Activated CD4-positive, CD25-positive, alpha-beta regulatory T cell (primary cell): ENCODE measurements at regions not wholly inside any gene's neighbourhood (a gene's known extent, or its start where the extent isn't known, plus 50 kb on each side); places are given as distances from the start of the nearest gene placed in this dataset.
"Not testable (repeated sequence)": the region's sequence is repeated elsewhere in the genome, so short reads cannot be mapped to it uniquely, and the experiment has no call there.

Experiments used
- DNase-seq, 4 experiments: peaks; one replicate each; lab custom pipeline; 2025; lab: John Stamatoyannopoulos, UW

DNA sequence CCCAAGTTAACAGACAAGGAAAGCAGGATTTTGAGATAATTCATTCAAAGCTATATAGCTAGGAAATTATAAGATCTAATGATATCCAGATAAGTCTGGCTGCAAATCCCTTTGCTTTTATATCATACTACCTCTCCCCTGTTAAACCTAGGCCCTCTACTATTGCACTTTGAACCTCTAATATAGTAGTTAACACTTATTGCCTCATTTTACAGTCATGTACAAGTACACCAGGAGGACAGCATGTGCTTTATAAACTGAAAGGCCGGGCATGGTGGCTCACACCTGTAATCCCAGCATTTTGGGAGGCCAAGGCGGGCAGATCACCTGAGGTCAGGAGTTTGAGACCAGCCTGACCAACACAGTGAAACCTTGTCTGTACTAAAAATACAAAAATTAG is 234.4 kb upstream of the EDNRA start:
- DNase-seq: not testable (repeated sequence)

DNA sequence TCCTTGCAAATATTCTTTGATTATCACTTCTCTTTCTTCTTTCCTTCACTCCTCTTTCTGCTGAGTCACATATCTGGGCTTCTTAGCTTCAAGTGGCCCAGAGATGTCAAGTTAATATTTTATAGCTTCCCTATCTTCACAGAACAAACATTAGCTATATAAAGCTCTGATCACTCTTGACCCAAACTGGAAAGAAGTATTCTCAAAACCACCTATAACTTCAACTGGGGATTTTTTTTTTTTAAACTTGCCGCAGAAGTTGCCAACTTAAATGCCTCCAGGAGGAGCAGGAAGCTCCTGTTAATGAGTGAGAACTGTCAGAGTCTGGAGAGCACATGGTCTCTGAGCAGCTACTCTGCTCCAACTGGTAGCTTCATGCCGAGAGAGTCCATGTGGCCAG is 233.3 kb upstream of the EDNRA start:
- DNase-seq: no peak

DNA sequence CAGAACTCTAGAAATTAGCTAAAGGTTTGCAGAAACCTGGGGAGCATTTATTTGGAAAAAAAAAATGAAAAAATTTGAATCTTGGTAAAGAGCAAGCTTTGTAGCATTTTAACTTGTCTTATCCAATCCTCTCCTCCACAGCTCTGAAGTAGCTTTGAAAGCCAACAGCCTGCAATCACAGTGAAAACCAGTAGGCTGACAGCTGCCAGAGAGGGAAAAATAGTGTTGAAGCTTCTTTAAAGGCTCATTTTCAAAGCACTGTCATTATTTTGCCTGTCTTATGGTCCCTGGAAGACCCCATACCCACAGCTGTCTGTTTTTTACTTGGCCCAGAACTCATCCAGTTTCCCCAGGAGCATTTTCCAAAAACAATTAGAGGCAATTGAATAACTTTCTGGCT is 230.8 kb upstream of the EDNRA start:
- no peak for DNase-seq

DNA sequence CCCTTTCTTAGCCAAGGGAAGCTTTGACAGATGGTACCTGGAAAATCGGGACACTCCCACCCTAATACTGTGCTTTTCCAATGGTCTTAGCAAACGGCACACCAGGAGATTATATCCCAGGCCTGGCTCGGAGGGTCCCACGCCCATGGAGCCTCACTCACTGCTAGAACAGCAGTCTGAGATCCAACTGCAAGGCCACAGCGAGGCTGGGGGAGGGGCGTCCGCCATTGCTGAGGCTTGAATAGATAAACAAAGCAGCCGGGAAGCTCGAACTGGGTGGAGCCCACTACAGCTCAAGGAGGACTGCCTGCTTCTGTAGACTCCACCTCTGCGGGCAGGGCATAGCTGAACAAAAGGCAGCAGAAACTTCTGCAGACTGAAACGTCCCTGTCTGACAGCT is 225.6 kb upstream of the EDNRA start:
- DNase-seq: not testable (repeated sequence)

DNA sequence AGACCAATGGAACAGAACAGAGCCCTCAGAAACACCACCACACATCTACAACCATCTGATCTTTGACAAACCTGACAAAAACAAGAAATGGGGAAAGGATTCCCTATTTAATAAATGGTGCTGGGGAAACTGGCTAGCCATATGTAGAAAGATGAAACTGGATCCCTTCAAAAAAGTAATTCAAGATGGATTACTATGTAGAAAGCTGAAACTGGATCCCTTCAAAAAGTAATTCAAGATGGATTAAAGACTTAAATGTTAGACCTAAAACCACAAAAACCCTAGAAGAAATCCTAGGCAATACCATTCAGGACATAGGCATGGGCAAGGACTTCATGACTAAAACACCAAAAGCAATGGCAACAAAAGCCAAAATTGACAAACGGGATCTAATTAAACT is 221.6 kb upstream of the EDNRA start:
- DNase-seq: not testable (repeated sequence)

DNA sequence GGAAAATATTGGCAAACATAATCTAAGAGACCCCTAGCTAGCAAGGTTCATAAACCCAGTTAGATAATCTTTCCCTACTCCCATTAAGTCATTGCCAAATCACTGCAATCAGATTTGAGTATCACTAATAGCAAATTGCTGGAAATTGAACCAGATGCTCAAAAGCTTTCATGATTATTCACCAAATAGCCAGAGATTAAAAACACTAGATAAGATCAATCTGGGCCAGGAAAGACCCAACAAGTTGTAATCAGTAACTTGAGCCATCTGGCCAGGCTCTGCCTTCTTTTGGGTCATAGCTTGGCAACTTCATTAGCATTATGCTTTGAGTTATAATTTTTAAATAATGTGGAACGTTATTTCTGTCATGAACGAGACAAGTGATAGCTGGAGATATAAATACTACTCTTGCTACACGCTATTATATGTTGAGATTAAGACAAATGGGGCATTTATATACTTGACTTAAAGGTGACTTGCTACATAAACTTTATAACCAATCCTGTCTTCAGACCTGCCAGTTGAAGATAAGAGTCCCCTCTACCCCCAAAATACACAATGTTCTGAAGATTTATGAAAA is 196.6 kb upstream of the EDNRA start:
- DNase-seq: no peak

DNA sequence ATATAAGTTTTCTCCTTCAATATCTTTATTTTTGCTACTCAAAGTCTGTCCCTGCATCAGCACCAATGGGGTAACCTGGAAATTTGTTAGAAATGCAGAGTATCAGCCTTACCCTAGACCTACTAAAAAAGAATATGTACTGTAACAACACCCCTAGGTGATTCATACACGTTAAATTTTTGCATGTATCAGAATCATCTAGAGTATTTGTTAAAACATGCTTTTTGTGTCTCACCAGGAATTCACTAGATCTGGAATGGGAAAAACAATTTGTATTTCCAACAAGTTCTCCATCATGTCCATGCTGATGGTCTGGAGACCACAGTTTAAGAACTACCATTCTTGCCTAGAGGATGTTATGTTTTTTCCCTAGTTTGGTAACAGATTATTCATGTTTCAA is 196.0 kb upstream of the EDNRA start:
- no peak for DNase-seq

DNA sequence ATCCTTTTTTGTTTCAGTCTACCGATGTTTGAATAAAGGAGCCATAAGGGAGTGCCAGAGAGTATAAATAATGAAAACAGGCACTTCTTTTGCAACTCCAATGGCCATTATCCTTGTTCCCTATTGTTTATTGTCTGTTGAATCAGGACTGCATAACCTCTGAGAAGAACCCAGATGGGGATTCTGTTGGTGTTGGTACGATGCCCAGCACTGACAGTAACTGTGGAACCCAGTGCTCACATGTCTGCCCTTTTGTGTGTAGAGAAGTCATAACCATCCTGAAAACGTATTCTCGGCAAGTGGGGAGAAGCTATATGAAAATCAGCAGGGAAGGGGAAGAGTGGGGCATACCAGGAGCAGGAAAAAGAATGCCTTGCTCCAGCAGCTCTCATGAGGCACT is 195.1 kb upstream of the EDNRA start:
- no peak for DNase-seq

DNA sequence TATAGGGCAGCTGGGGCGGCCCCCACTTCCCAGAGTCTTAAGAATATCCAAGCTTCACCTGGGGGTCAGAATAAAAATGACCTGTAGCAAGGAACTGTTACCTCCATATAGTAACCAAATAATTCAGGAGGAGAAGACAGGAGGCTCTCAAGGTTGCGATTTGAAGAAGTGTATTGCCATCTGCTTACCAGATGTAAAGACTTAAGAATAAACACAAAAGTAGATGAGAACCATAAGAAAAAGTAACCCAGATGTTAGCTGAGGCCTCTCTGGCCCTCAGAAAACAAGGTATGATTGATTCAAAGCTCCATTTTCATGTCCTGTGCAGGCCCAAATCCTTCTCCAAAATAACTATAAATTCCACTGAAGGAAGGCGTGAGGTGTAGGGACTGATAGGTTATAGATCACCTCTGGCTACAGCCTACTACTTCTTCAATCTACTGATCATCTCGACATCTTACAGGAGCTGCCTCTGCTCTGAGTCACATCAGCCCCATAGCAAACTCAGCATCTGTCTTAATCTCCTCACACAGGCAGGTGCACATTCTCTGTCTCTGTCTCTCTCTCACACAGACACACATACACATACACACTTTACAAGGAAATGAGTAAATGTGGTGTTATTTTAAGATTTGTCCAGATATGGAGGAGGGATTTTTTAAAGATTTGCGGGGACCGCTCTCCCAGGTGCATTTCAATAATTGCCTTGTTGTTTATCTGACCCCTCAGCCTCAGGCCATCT is 193.9 kb upstream of the EDNRA start:
- no peak for DNase-seq

DNA sequence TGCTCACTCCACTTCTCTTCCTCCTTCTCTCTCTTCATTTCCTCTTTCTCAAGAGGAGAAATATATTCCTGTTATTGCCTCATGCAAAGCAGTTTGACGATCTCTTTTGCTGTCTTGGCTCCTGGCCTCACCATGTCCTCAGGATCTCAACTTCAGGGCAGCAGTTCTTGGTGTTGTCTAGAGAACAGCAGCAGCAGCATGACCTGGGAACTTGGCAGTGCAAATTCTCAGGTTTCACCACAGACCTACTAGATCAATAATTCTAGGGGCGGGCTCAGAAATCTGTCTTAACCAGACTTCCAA is 193.4 kb upstream of the EDNRA start:
- no peak for DNase-seq

DNA sequence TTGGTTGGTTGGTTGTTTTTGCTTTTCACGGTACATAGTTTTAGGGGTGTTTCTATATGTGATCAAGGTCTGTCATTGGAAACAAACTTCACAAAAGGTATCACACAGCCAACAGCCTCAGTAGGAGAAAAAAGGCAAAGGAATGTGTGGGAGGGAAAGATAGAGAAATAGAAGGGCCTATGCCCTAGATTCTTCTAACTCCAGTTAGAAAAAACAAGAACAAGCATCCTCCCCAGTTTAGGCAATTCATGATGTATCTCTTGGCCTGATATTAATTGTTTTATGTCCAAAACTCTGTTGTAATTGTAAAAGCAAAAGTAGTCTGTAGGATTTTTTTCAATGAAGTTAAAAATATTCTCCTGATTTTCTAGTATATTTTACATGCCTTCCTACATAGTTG is 192.4 kb upstream of the EDNRA start:
- no peak for DNase-seq

DNA sequence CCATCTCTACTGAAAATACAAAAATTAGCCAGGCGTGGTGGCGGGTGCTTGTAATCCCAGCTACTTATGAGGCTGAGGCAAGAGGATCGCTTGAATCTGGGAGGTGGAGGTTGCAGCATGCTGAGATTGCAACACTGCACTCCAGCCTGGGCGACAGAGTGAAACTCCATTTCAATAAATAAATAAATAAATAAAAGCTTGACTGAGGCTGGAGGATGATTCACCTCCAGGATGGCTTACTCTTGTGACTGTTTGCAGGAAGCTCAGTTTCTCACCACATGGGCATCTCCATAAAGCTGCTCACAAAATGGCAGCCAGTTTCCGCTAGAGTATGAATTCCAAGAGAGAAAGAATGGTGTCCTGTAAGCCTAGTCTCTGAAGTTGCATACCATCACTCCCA is 191.7 kb upstream of the EDNRA start:
- no peak for DNase-seq

DNA sequence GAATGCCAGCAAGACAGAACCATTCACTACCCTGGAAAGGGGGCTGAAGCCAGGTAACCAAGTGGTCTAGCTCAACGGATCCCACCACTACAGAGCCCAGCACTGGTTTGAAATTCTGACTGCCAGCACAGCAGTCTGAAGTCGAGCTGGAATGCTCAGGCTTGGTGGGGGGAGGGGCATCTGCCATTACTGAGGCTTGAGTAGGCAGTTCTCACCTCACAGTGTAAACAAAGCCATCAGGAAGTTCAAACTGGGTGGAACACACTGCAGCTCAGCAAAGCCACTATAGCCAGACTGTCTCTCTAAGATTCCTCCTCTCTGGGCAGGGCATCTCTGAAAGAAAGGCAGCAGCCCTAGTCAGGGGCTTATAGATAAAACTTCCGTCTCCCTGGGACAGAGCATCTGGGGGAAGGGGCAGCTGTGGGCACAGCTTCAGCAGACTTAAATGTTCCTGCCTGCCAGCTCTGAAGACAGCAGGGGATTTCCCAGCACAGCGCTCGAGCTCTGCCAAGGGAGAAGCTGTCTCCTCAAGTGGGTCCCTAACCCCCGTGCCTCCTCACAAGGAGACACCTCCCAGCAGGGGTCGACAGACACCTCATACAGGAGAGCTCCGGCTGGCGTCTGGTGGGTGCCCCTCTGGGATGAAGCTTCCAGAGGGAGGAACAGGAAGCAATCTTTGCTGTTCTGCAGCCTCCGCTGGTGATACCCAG is 188.1 kb upstream of the EDNRA start:
- DNase-seq: not testable (repeated sequence)

DNA sequence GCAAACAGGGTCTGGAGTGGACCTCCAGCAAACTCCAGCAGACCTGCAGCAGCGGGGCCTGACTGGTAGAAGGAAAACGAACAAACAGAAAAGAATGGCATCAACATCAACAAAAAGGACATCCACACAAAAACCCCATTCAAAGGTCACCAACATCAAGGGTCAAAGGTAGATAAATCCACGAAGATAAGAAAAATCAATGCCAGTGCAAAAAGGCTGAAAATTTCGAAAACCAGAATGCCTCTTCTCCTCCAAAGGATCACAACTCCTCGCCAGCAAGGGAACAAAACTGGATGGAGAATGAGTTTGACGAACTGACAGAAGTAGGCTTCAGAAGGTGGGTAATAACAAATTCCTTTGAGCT is 187.6 kb upstream of the EDNRA start:
- not testable (repeated sequence) for DNase-seq

DNA sequence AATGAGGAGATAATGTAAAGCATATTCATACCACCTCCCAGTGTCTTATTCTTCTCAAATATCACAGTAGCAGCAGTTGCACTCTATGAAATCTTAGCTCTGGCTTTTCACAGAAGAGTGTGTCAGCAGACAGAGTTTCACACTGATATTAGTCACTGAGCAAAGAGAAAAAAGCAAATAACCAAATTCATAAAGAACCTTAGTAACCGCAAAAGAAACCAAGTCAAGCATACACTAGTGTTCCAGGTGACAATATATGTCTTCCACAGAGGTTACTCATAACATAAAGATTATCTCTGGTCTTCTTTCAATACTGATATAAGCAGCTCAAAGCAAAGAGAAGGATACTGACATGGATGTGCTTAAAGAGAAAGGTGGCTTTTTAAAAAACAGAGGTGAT is 181.7 kb upstream of the EDNRA start:
- no peak for DNase-seq

DNA sequence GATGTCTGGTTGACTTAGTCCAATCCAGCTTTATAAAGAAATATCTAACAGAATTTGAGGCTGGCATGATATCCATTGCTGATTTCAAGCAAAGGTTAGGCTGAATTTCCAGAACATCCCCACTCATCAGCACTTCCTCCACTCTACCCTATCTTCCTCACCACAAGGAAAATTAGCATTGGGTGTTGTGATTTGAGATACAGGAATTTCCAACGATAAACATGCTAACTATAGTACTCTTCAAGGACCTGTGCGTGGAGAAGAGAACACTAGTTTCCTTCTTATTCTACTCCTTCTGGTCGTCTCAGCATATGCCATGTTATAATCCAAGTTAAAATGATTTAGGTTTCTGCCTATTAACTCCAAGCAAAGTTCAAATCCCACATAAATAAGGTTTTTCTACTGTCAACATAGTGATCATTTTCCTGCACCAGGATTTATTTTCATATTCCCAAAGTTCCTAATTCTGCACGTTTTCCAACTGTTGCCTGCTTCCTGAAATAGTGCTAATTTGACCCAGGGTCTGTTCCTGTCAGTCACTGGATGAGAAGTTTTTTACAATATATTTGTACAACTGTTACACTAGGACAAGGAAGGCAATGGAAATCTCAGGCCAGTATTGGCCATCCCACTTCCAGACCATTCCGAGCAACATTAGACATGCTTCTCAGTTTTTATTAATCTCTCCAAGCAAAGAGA is 177.6 kb upstream of the EDNRA start:
- DNase-seq: no peak

DNA sequence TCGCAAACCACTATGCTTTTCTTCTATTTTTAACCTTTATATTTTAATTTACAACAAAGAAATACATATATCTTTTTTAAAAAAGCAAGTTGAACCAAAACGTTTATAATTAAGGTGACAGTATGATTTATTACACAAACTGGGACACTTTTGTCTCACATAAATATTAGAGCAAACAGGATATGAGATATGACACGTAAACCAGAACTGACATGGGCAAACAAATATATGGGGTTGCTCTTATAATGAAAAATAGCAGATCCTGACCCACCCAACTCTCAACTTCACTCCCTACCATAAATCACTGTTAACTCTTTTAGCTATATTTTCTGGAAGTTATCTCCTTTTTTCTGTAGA is 177.0 kb upstream of the EDNRA start:
- no peak for DNase-seq

DNA sequence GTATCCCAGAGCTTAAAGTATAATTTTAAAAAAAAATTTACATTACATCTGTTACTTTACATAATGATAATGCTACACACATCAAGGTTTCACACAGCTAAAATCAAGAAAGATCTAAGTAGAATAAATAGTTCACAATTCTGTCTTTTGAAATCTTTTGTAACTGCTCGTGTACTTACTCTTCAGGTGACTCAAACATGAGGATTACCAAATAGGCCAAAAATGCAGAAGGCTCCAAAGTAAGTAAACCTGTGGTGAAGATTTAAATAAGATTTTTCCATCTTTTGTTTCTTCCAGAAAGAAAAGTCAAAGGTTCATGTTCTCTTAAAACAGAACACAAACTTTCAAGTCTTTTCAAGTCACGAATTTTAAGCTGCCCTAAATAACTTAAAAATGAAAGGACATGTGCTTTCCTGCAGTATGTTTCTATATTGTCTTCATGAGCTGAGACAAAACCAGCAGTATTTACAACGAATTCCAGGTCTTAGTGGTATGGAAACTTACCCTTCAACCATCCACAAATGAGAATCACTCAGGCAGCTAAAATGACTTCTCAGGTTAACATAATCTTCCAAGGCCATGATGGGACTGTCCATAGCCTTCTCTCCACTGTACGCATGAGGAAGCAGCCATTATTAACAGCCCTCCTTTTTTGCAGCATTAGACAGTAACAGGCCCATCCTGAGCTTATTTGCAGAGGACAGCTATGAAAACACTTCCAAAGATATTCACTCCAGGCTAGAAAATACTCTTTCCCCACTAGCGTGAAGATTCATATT is 172.8 kb upstream of the EDNRA start:
- no peak for DNase-seq

DNA sequence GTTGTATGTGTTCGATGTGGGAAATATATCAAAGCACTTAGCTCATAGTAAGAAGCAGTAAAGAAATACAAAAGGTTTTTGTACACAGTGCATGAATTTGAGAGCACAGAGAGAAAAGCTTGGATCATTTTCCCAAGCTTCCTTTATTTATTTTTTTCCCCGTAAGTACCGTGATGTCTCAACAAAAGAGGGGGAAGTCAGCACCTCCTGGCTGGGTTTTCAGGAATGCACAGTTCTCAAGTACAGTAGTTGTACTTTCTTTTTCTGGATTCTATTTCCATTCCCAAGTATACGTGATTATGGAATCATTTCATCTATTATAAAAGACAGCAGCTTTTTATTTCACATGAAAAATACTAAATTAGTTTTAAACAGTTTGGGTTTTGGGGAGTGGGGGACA is 171.5 kb upstream of the EDNRA start:
- no peak for DNase-seq

DNA sequence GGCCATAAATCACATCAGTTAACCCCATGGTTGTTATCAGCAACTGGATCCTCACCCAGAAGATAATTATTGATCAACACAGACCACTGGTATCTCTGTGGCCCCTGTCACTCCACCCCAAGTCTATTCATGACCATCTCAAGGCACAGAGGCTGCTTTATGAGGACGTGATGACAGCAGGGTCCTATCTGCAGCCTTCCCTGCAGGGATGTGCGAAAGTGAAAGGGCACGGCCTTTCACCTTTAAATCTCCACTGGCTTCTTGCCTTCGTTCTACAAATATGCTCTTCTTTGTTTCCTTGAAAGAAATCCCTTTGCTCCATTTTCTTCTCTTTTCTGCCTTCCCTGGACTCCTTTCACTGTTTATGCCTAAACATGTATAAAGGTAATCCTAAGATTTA is 170.6 kb upstream of the EDNRA start:
- no peak for DNase-seq

DNA sequence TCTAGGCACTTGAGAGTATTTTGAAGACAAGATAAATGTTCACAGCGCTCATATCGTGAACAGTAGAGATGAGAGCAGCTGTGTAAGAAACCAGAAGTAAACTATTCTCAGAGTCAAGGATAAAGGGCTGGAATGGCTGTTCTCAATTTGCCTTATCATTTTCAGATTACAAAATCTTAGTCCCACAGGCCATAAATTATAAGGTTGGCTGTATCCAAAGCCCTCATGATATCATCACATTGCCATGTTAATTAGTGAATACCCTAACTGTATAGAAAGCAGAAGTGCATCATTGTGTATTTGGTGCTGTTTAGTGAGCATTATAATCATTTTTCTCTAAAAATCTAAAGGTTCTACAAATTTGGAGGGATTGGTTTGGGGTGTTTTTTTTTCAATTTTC is 168.9 kb upstream of the EDNRA start:
- DNase-seq: no peak

DNA sequence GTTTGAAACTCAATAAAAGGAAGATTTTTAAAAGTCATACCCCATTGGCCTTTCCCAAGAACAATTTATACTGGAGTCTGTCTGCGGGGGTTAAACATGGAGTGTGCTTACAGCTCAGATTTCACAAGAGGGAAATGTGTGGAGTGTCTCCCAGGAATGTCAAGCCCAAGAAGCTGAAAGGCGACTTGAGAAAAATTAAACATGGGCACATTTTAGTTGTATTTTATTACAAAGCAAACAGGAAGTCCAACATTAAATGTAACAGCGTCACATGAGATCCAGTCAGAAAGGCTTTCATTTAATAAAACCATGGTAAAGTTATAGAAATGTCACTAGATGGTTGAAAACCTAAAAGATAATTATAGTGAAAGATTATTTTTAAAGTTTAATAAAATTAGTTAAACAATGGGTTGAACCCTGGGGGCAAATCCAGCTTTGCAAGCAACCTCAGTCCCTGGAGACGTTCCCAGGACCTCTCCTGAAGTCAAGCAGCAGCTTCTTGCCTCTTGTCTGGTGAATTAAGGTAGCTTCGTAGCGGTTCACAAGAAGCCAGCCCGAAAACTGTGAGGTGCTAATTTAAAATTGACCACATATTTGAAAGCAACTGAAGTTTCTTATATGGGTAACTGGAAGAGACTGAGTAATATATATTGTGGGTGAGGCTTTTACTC is 168.4 kb upstream of the EDNRA start:
- DNase-seq: no peak
